SIG-M5 (cell line): ENCODE measurements at regions not wholly inside any gene's neighbourhood (a gene's known extent, or its start where the extent isn't known, plus 50 kb on each side); places are given as distances from the start of the nearest gene placed in this dataset.

Source experiments
- DNase-seq: peaks from one replicate; lab custom pipeline; 2025; lab: John Stamatoyannopoulos, UW

- no peak for DNase-seq
Observed at GRCh38 chr3:43783987-43784639, 93.4 kb downstream of the ABHD5 start.

GRCh38 chr3:43784640-43785011, 93.9 kb downstream of the ABHD5 start:
- DNase-seq: no peak

GRCh38 chr3:43785551-43785950, 94.8 kb downstream of the ABHD5 start:
- DNase-seq: no peak

- DNase-seq: no peak
Observed at GRCh38 chr3:43786102-43786501, 95.4 kb downstream of the ABHD5 start.

GRCh38 chr3:43786526-43787305, 96.0 kb downstream of the ABHD5 start:
- no peak for DNase-seq

GRCh38 chr3:43787330-43787729, 96.6 kb downstream of the ABHD5 start:
- no peak for DNase-seq

- DNase-seq: no peak
Observed at GRCh38 chr3:43789028-43789427, 98.3 kb downstream of the ABHD5 start.

GRCh38 chr3:43790060-43790459, 99.3 kb downstream of the ABHD5 start:
- DNase-seq: no peak

GRCh38 chr3:43790476-43790875, 99.7 kb downstream of the ABHD5 start:
- no peak for DNase-seq

GRCh38 chr3:43791246-43791645, 100.5 kb downstream of the ABHD5 start:
- DNase-seq: no peak

- DNase-seq: no peak
Observed at GRCh38 chr3:43792904-43793303, 102.2 kb downstream of the ABHD5 start.

GRCh38 chr3:43793648-43794372, 103.1 kb downstream of the ABHD5 start:
- DNase-seq: no peak

- no peak for DNase-seq
Observed at GRCh38 chr3:43794776-43795175, 104.0 kb downstream of the ABHD5 start.

GRCh38 chr3:43795491-43795890, 104.8 kb downstream of the ABHD5 start:
- no peak for DNase-seq

- no peak for DNase-seq
Observed at GRCh38 chr3:43796041-43796596, 105.4 kb downstream of the ABHD5 start.

- no peak for DNase-seq
Observed at GRCh38 chr3:43797794-43798193, 107.1 kb downstream of the ABHD5 start.

- no peak for DNase-seq
Observed at GRCh38 chr3:43810797-43811196, 120.1 kb downstream of the ABHD5 start.

- DNase-seq: no peak
Observed at GRCh38 chr3:43814461-43814860, 123.7 kb downstream of the ABHD5 start.

GRCh38 chr3:43816372-43816771, 125.6 kb downstream of the ABHD5 start:
- no peak for DNase-seq

GRCh38 chr3:43817064-43817463, 126.3 kb downstream of the ABHD5 start:
- DNase-seq: no peak

GRCh38 chr3:43817825-43818224, 127.1 kb downstream of the ABHD5 start:
- no peak for DNase-seq

- DNase-seq: no peak
Observed at GRCh38 chr3:43818229-43818628, 127.5 kb downstream of the ABHD5 start.
